GM10266 (cell line): ENCODE measurements at regions not wholly inside any gene's neighbourhood (a gene's known extent, or its start where the extent isn't known, plus 50 kb on each side); places are given as distances from the start of the nearest gene placed in this dataset.

Source experiments
- DNase-seq: peaks from one replicate; pipeline ENCODE4 v3.0.0; 2012; ENCODE audit errors: extremely low spot score
- CTCF ChIP-seq: IDR thresholded peaks from 2 replicates; pipeline ENCODE4 v1.5.1; 2012; ENCODE audit warnings: mild to moderate bottlenecking, low read depth; ENCODE audit not compliant: control insufficient read depth, insufficient read depth; ENCODE audit errors: missing control alignments

GRCh38 chr6:4463236-4463635, 313.0 kb upstream of the CDYL start:
- no peak for TF ChIP-seq CTCF
- DNase-seq, result no peak

GRCh38 chr6:4460586-4461475, 315.4 kb upstream of the CDYL start:
- DNase-seq, result no peak
- TF ChIP-seq CTCF, result no peak

- no peak for DNase-seq
- TF ChIP-seq CTCF, result no peak
Observed at GRCh38 chr6:4459996-4460395, 316.2 kb upstream of the CDYL start.

GRCh38 chr6:4459032-4459431, 317.2 kb upstream of the CDYL start:
- no peak for TF ChIP-seq CTCF
- no peak for DNase-seq

GRCh38 chr6:4451718-4452117, 316.3 kb upstream of the ECI2 start:
- TF ChIP-seq CTCF, result no peak
- no peak for DNase-seq

GRCh38 chr6:4451081-4451480, 315.7 kb upstream of the ECI2 start:
- TF ChIP-seq CTCF, result no peak

GRCh38 chr6:4450237-4450636, 314.9 kb upstream of the ECI2 start:
- DNase-seq, result no peak
- no peak for TF ChIP-seq CTCF

More at GRCh38 chr6:4451081-4451480, 315.7 kb upstream of the ECI2 start:
- no peak for DNase-seq
